IMR-90 (cell line): ENCODE measurements at regions not wholly inside any gene's neighbourhood (a gene's known extent, or its start where the extent isn't known, plus 50 kb on each side); places are given as distances from the start of the nearest gene placed in this dataset.

Source experiments
- ATAC-seq: fragments of 200-7000 bp; cut with Tn5 transposase; 2 replicates; pipeline ENCODE4 v1.9.1; 2020; ENCODE audit warnings: low read depth, mild to moderate bottlenecking, moderate library complexity
- BruUV-seq: library from RNA; stranded (reverse); fragments of 400-500 nt; replicated peaks from 2 replicates; lab custom pipeline; 2021; lab: Mats Ljungman, UMichigan
- CTCF ChIA-PET: fragments of 300-600 bp; formaldehyde crosslinking; extraction: SDS; loops from one replicate; lab custom pipeline; 2021; ENCODE audit warnings: antibody characterized with exemption; lab: Yijun Ruan, JAX
- POLR2A ChIA-PET: fragments of 300-600 bp; sonication (Branson Sonifier 250); formaldehyde crosslinking; loops from one replicate; lab custom pipeline; 2022; ENCODE audit warnings: antibody characterized with exemption; ENCODE audit not compliant: unreplicated experiment; lab: Charles Lee
- DNase-seq: peaks from one replicate; pipeline ENCODE4 v3.0.0; 2013
- H2AFZ ChIP-seq: replicated peaks from 2 replicates; pipeline ENCODE3; 2013; ENCODE audit warnings: low read length, mild to moderate bottlenecking; ENCODE audit not compliant: poor library complexity
- H2AK5ac ChIP-seq: 2 replicates; pipeline ENCODE4 v1.6.1; 2013; ENCODE audit warnings: low read depth, low read length, inconsistent platforms
- H2AK9ac ChIP-seq: replicated peaks from 2 replicates; pipeline ENCODE3; 2013; ENCODE audit warnings: mild to moderate bottlenecking, low read depth, low read length, moderate library complexity; ENCODE audit not compliant: poor library complexity
- H2BK120ac ChIP-seq: 2 replicates; pipeline ENCODE4 v1.6.1; 2013; ENCODE audit warnings: low read depth, low read length, inconsistent platforms
- H2BK15ac ChIP-seq: 3 replicates; pipeline ENCODE4 v1.6.1; 2013; ENCODE audit warnings: low read depth, low read length, inconsistent platforms
- H2BK20ac ChIP-seq: 2 replicates; pipeline ENCODE4 v1.6.1; 2013; ENCODE audit warnings: low read depth, mild to moderate bottlenecking, inconsistent platforms, low read length, moderate library complexity
- H2BK5ac ChIP-seq: 2 replicates; pipeline ENCODE4 v1.6.1; 2013; ENCODE audit warnings: mild to moderate bottlenecking, low read depth, low read length, inconsistent platforms; ENCODE audit not compliant: poor library complexity, severe bottlenecking
- H3K14ac ChIP-seq: replicated peaks from 2 replicates; pipeline ENCODE4 v1.6.1; 2013; ENCODE audit warnings: low read depth, low read length, inconsistent platforms
- H3K18ac ChIP-seq: 2 replicates; pipeline ENCODE4 v1.6.1; 2013; ENCODE audit warnings: low read depth, low read length, control low read depth
- H3K23ac ChIP-seq: 2 replicates; pipeline ENCODE4 v1.6.1; 2013; ENCODE audit warnings: low read depth, low read length, inconsistent platforms
- H3K27ac ChIP-seq: 2 replicates; pipeline ENCODE4 v1.5.1; 2013; ENCODE audit warnings: mild to moderate bottlenecking, control low read depth, low read length; ENCODE audit not compliant: insufficient read depth
- H3K27me3 ChIP-seq: 2 replicates; pipeline ENCODE4 v1.6.1; 2013; ENCODE audit warnings: low read length; ENCODE audit not compliant: control insufficient read depth, insufficient read depth
- H3K36me3 ChIP-seq: 2 replicates; pipeline ENCODE4 v1.6.1; 2013; ENCODE audit warnings: low read length, mixed read lengths; ENCODE audit not compliant: control insufficient read depth, insufficient read depth
- H3K4ac ChIP-seq: 2 replicates; pipeline ENCODE4 v1.6.1; 2013; ENCODE audit warnings: low read depth, low read length, inconsistent platforms
- H3K4me1 ChIP-seq: 2 replicates; pipeline ENCODE4 v1.6.1; 2013; ENCODE audit warnings: low read length, mixed read lengths; ENCODE audit not compliant: control insufficient read depth, insufficient read depth
- H3K4me2 ChIP-seq: 2 replicates; pipeline ENCODE4 v1.6.1; 2013; ENCODE audit warnings: low read depth, mild to moderate bottlenecking, control low read depth, low read length, moderate library complexity
- H3K4me3 ChIP-seq: 2 replicates; pipeline ENCODE4 v1.5.1; 2013; ENCODE audit warnings: low read depth, mild to moderate bottlenecking, control low read depth, low read length, moderate library complexity; ENCODE audit not compliant: insufficient read depth
- H3K56ac ChIP-seq: 2 replicates; pipeline ENCODE4 v1.6.1; 2013; ENCODE audit warnings: low read length, inconsistent platforms; ENCODE audit not compliant: insufficient read depth; ENCODE audit errors: extremely low read depth
- H3K79me1 ChIP-seq, 2 experiments: 2 replicates each; pipeline ENCODE4 v1.6.1; 2013; ENCODE audit warnings: low read length in 2 of 2, inconsistent platforms in 1 of 2, low read depth in 1 of 2
- H3K9ac ChIP-seq: 2 replicates; pipeline ENCODE4 v1.6.1; 2013; ENCODE audit warnings: low read depth, low read length, control low read depth
- H3K9me1 ChIP-seq: 2 replicates; pipeline ENCODE4 v1.6.1; 2013; ENCODE audit warnings: low read length, inconsistent platforms; ENCODE audit not compliant: insufficient read depth
- H3K9me3 ChIP-seq: 2 replicates; pipeline ENCODE4 v1.6.1; 2013; ENCODE audit warnings: low read length; ENCODE audit not compliant: control insufficient read depth, insufficient read depth
- H4K20me1 ChIP-seq: 2 replicates; pipeline ENCODE4 v1.6.1; 2013; ENCODE audit warnings: low read length, inconsistent platforms; ENCODE audit not compliant: insufficient read depth
- H4K5ac ChIP-seq: 2 replicates; pipeline ENCODE4 v1.6.1; 2013; ENCODE audit warnings: mild to moderate bottlenecking, low read depth, low read length, control low read depth
- H4K8ac ChIP-seq, 2 experiments: 2 replicates each; pipeline ENCODE4 v1.6.1; 2013; ENCODE audit warnings: low read depth in 2 of 2, low read length in 2 of 2, control low read depth in 1 of 2, inconsistent platforms in 1 of 2
- H4K91ac ChIP-seq: 2 replicates; pipeline ENCODE4 v1.6.1; 2013; ENCODE audit warnings: low read depth, low read length, inconsistent platforms; ENCODE audit not compliant: insufficient read depth
- BHLHE40 ChIP-seq: fragments of 150-350 bp; IDR thresholded peaks from 2 replicates; pipeline ENCODE4 v1.6.1; 2016; ENCODE audit warnings: mild to moderate bottlenecking, low read depth, low read length
- CHD1 ChIP-seq: IDR thresholded peaks from 2 replicates; pipeline ENCODE4 v1.6.1; 2012; ENCODE audit warnings: low read depth, low read length, improper control_type of control experiment
- MAFK ChIP-seq: IDR thresholded peaks from 2 replicates; pipeline ENCODE4 v1.6.1; 2012; ENCODE audit warnings: low read depth, low read length, improper control_type of control experiment
- POLR2A ChIP-seq: IDR thresholded peaks from 2 replicates; pipeline ENCODE4 v1.6.1; 2012; ENCODE audit warnings: mild to moderate bottlenecking, low read depth, low read length
- RAD21 ChIP-seq: IDR thresholded peaks from 2 replicates; pipeline ENCODE4 v1.6.1; 2012; ENCODE audit warnings: low read length, improper control_type of control experiment
- RCOR1 ChIP-seq: IDR thresholded peaks from 2 replicates; pipeline ENCODE4 v1.6.1; 2012; ENCODE audit warnings: mild to moderate bottlenecking, low read length, improper control_type of control experiment; ENCODE audit not compliant: insufficient replicate concordance
- SMC3 ChIP-seq: fragments of 150-350 bp; IDR thresholded peaks from 2 replicates; pipeline ENCODE4 v1.6.1; 2016; ENCODE audit warnings: low read depth, mild to moderate bottlenecking, antibody characterized with exemption, low read length, moderate library complexity
- WGBS, 2 experiments: methylation state at CpG; one replicate each; pipeline versions ENCODE4 v1.1.5 to v1.1.7; 2013; ENCODE audit warnings: missing lambda C conversion rate in 2 of 2; ENCODE audit not compliant: insufficient read length in 1 of 2; ENCODE audit errors: extremely low coverage in 2 of 2; 5-methylcytosine and 5-hydroxymethylcytosine counted together
- dilution Hi-C: fragments of 300-500 bp; cut with HindIII; formaldehyde crosslinking; loops from one replicate; pipeline ENCODE4 v1.14.3; 2018; ENCODE audit warnings: low sequenced_read_pairs; ENCODE audit not compliant: unreplicated experiment
- in situ Hi-C: fragments of 300-500 bp; cut with MboI; formaldehyde crosslinking; loops from 3 replicates; pipeline ENCODE4 v1.14.3; 2019; ENCODE audit warnings: low sequenced_read_pairs, inconsistent platforms, mixed read lengths
- intact Hi-C: fragments of 100-400 bp; cut with micrococcal nuclease; formaldehyde crosslinking; loops from 2 replicates; pipeline ENCODE4 v1.10.0; 2022
- TF ChIP-seq, protein P1 (sequence below): fragments of 150-350 bp; IDR thresholded peaks from 2 replicates; pipeline ENCODE4 v1.6.1; 2017; ENCODE audit warnings: mild to moderate bottlenecking, antibody characterized with exemption, low read length, low read depth
- TF ChIP-seq, protein P2 (sequence below): conservative IDR thresholded peaks from 2 replicates; pipeline ENCODE4 v1.5.1; 2012; ENCODE audit warnings: mild to moderate bottlenecking, low read depth, low read length, improper control_type of control experiment

DNA sequence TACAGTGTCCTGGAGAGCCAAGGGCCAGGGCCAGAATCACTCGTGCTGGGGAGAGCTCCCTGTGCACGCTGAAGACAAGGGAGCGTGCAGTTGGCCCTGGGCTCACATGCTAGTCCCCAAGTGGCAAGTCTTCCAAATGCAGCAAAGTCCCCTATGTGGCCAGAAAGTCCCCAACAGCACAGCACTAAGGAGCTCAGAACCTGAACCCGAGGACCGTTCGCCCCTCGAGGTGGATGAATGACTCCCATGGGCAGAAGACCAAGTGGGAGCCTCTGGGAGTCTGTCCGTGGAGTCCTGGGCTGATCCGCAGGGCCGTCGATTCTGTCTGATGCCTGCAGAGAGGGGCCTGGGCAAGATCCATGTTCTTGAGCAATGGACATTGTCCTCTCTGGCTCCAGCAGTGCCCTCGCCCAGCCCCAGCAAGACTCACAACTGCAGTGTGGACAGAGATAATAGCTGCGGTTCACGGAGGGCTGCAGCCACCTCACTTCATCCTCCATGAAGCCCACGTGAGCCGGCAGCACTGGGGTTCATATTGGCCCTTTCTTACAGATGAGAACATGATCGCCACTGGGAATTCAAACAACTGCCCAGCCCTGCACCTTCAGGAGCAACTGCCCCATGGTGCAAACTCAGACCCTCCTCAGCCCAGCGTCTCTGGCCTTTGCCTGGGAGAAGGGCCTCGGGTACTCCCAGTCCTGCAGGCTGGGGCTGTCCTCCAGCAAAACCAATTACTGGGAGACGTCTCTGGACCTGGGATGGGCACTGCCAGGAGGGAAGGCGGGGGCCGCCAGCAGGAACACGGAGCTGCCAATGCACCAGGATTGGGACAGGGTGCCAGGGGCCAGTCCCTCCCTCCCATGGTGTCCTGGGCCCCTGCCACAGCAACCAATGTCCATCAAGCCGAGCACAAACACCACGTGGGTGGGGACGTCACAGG, 243.7 kb downstream of the NPHP4 start:
- POLR2A ChIA-PET: no interaction called here

More for the DNA sequence above, 243.7 kb downstream of the NPHP4 start:
- ATAC-seq: no peak
- in situ Hi-C loops: no loop called here
- Histone ChIP-seq H3K79me1 (no peaks in the 10 kb centered on the region), H3K9me3 (peaks cover 40% of the 10 kb centered on the region), H4K5ac (no peak overlapping the region), H3K27me3 (no peaks in the 10 kb centered on the region), H2AK9ac (no peak overlapping the region), H3K36me3 (no peaks in the 10 kb centered on the region), H4K91ac (no peak overlapping the region), H3K9me1 (no peaks in the 10 kb centered on the region), H4K8ac (no peak overlapping the region), H3K9ac (no peak overlapping the region), H3K4ac (no peak overlapping the region), H2BK15ac (no peak overlapping the region), H3K4me3 (no peak overlapping the region), H3K56ac (no peak overlapping the region), H3K23ac (no peak overlapping the region), H3K4me1 (no peaks in the 10 kb centered on the region), H3K18ac (no peak overlapping the region), H2AK5ac (no peak overlapping the region), H3K14ac (no peak overlapping the region), H2AFZ (no peak overlapping the region), H3K4me2 (no peak overlapping the region), H2BK5ac (no peak overlapping the region), H2BK20ac (no peak overlapping the region), H2BK120ac (no peak overlapping the region), H4K20me1 (no peaks in the 10 kb centered on the region), H3K27ac (no peak overlapping the region)
- intact Hi-C loops: no loop called here
- dilution Hi-C loops: no loop called here
- 51% methylated on average over 12 of the region's 26 CpGs; no CpG with 5 or more reads in 1 of the 2 experiments for WGBS, 2 experiments
- no TSS peak for BruUV-seq
- CTCF ChIA-PET: no interaction called here
- DNase-seq: no peak
- TF ChIP-seq CHD1 (no peak), SMC3 (no peak), RCOR1 (no peak), BHLHE40 (no peak), MAFK (no peak), RAD21 (no peak), POLR2A (no peak)
- TF ChIP-seq, protein P1, sequence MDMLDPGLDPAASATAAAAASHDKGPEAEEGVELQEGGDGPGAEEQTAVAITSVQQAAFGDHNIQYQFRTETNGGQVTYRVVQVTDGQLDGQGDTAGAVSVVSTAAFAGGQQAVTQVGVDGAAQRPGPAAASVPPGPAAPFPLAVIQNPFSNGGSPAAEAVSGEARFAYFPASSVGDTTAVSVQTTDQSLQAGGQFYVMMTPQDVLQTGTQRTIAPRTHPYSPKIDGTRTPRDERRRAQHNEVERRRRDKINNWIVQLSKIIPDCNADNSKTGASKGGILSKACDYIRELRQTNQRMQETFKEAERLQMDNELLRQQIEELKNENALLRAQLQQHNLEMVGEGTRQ: no peak
- TF ChIP-seq, protein P2, sequence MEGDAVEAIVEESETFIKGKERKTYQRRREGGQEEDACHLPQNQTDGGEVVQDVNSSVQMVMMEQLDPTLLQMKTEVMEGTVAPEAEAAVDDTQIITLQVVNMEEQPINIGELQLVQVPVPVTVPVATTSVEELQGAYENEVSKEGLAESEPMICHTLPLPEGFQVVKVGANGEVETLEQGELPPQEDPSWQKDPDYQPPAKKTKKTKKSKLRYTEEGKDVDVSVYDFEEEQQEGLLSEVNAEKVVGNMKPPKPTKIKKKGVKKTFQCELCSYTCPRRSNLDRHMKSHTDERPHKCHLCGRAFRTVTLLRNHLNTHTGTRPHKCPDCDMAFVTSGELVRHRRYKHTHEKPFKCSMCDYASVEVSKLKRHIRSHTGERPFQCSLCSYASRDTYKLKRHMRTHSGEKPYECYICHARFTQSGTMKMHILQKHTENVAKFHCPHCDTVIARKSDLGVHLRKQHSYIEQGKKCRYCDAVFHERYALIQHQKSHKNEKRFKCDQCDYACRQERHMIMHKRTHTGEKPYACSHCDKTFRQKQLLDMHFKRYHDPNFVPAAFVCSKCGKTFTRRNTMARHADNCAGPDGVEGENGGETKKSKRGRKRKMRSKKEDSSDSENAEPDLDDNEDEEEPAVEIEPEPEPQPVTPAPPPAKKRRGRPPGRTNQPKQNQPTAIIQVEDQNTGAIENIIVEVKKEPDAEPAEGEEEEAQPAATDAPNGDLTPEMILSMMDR: no peak
